ENCODE measurements at regions not wholly inside any gene's neighbourhood (a gene's known extent, or its start where the extent isn't known, plus 50 kb on each side); places are given as distances from the start of the nearest gene placed in this dataset.

DNA sequence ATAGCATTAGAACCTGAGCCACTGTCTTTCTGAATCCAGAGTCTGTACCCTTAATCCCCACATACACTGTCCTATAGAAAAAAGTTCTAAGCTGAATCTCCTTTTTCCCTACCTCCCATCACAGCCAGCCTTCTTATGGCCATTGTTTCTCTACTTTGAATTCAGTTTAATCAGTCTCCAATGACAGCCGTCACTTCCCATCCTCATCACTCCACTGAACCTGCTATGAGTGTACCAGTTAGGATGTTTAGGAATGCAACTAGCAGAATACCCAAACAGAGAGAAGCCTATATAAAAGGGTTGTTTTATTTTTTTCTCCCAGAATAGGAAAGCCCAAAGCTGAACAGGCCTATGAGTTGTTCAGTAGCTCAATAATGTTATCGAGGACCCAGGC lies 220.4 kb upstream of the NREP start:
- no peaks in the 10 kb centered on the region for H3K27me3 ChIP-seq (ENCODE audit: insufficient read depth, low read depth, low read length)
- no peak overlapping the region for H3K9ac ChIP-seq (ENCODE audit: low read length)
- no peaks in the 10 kb centered on the region for H3K79me2 ChIP-seq (replicated peaks; ENCODE audit: insufficient read depth, low read length)
- TF ChIP-seq EZH2 (IDR thresholded peaks at IDR 0.05; ENCODE audit: borderline replicate concordance, insufficient read depth, low read length, poor library complexity, severe bottlenecking) (no peak), SMC3 (conservative IDR thresholded peaks at IDR 0.05; ENCODE audit: poor library complexity) (no peak), TAF1 (IDR thresholded peaks at IDR 0.05; ENCODE audit: low read depth) (no peak), RAD21 (conservative IDR thresholded peaks at IDR 0.05) (no peak)
- no peak overlapping the region for H2AFZ ChIP-seq (ENCODE audit: low read depth, low read length)
- H3K9me2 ChIP-seq (ENCODE audit: insufficient read depth, low read length): no peaks in the 10 kb centered on the region
- H3K27ac ChIP-seq (ENCODE audit: low read length): no peak overlapping the region
- no peaks in the 10 kb centered on the region for H4K20me1 ChIP-seq (ENCODE audit: insufficient read depth)
- no peaks in the 10 kb centered on the region for H3K9me3 ChIP-seq (ENCODE audit: low read length)
- H3K36me3 ChIP-seq (ENCODE audit: insufficient read depth, low read length): no peaks in the 10 kb centered on the region
- no peak overlapping the region for H3K4me3 ChIP-seq (ENCODE audit: low read length)
- H3K4me2 ChIP-seq (ENCODE audit: low read length): no peak overlapping the region
- no peaks in the 10 kb centered on the region for H3F3A ChIP-seq (ENCODE audit: insufficient read depth, low read length, poor library complexity, severe bottlenecking)

- no peaks in the 10 kb centered on the region for H3K79me2 ChIP-seq (replicated peaks; ENCODE audit: insufficient read depth, low read length)
- H3K9ac ChIP-seq (ENCODE audit: low read length): no peak overlapping the region
- no peak overlapping the region for H3K4me3 ChIP-seq (ENCODE audit: low read length)
- no peak for TF ChIP-seq MXI1 (conservative IDR thresholded peaks at IDR 0.05; ENCODE audit: poor library complexity, severe bottlenecking)
- TF ChIP-seq CTCF (IDR thresholded peaks at IDR 0.05; ENCODE audit: poor library complexity, severe bottlenecking): no peak
- no peak for TF ChIP-seq EZH2 (IDR thresholded peaks at IDR 0.05; ENCODE audit: borderline replicate concordance, insufficient read depth, low read length, poor library complexity, severe bottlenecking)
- no peak for TF ChIP-seq SMC3 (conservative IDR thresholded peaks at IDR 0.05; ENCODE audit: poor library complexity)
- no peak for TF ChIP-seq RAD21 (conservative IDR thresholded peaks at IDR 0.05)
- no peak for TF ChIP-seq TAF1 (IDR thresholded peaks at IDR 0.05; ENCODE audit: low read depth)
- TF ChIP-seq EP300 (conservative IDR thresholded peaks at IDR 0.05; ENCODE audit: poor library complexity, severe bottlenecking): no peak
- TF ChIP-seq POLR2AphosphoS5 (IDR thresholded peaks at IDR 0.05): no peak
- TF ChIP-seq, protein P1, sequence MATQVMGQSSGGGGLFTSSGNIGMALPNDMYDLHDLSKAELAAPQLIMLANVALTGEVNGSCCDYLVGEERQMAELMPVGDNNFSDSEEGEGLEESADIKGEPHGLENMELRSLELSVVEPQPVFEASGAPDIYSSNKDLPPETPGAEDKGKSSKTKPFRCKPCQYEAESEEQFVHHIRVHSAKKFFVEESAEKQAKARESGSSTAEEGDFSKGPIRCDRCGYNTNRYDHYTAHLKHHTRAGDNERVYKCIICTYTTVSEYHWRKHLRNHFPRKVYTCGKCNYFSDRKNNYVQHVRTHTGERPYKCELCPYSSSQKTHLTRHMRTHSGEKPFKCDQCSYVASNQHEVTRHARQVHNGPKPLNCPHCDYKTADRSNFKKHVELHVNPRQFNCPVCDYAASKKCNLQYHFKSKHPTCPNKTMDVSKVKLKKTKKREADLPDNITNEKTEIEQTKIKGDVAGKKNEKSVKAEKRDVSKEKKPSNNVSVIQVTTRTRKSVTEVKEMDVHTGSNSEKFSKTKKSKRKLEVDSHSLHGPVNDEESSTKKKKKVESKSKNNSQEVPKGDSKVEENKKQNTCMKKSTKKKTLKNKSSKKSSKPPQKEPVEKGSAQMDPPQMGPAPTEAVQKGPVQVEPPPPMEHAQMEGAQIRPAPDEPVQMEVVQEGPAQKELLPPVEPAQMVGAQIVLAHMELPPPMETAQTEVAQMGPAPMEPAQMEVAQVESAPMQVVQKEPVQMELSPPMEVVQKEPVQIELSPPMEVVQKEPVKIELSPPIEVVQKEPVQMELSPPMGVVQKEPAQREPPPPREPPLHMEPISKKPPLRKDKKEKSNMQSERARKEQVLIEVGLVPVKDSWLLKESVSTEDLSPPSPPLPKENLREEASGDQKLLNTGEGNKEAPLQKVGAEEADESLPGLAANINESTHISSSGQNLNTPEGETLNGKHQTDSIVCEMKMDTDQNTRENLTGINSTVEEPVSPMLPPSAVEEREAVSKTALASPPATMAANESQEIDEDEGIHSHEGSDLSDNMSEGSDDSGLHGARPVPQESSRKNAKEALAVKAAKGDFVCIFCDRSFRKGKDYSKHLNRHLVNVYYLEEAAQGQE (IDR thresholded peaks at IDR 0.05; ENCODE audit: borderline replicate concordance): no peak
- H2AFZ ChIP-seq (ENCODE audit: low read depth, low read length): no peak overlapping the region
- H3K4me2 ChIP-seq (ENCODE audit: low read length): no peak overlapping the region
- H4K20me1 ChIP-seq (ENCODE audit: insufficient read depth): no peaks in the 10 kb centered on the region
- H3K27me3 ChIP-seq (ENCODE audit: insufficient read depth, low read depth, low read length): no peaks in the 10 kb centered on the region
- H3F3A ChIP-seq (ENCODE audit: insufficient read depth, low read length, poor library complexity, severe bottlenecking): no peaks in the 10 kb centered on the region
- no peaks in the 10 kb centered on the region for H3K36me3 ChIP-seq (ENCODE audit: insufficient read depth, low read length)
- H3K27ac ChIP-seq (ENCODE audit: low read length): no peak overlapping the region
- no peaks in the 10 kb centered on the region for H3K9me3 ChIP-seq (ENCODE audit: low read length)
- no peaks in the 10 kb centered on the region for H3K9me2 ChIP-seq (ENCODE audit: insufficient read depth, low read length)
Observed at GRCh38 chr5:111976705-111977435, 219.9 kb upstream of the NREP start.

Measured in neural cell (in vitro differentiated cells).